Epidermal melanocyte (primary cell): ENCODE measurements at regions not wholly inside any gene's neighbourhood (a gene's known extent, or its start where the extent isn't known, plus 50 kb on each side); places are given as distances from the start of the nearest gene placed in this dataset.
A peak's percentile ranks its signal among the peaks of the same experiment; 100 is the strongest.

Experiments used
- DNase-seq: peaks from one replicate; pipeline ENCODE4 v3.0.0; 2011; ENCODE audit warnings: low spot score; ENCODE audit not compliant: insufficient read length

GRCh38 chr1:234554218-234554697, 55.7 kb downstream of the IRF2BP2 start:
- no peak for DNase-seq

GRCh38 chr1:234553240-234554188, 56.5 kb downstream of the IRF2BP2 start:
- DNase-seq = peak; percentile 51

GRCh38 chr1:234551032-234551378, 59.0 kb downstream of the IRF2BP2 start:
- DNase-seq = no peak

GRCh38 chr1:234550341-234551031, 59.5 kb downstream of the IRF2BP2 start:
- peak; percentile 45 for DNase-seq

GRCh38 chr1:234549447-234550021, 60.4 kb downstream of the IRF2BP2 start:
- no peak for DNase-seq

GRCh38 chr1:234546890-234547788, 62.8 kb downstream of the IRF2BP2 start:
- DNase-seq = no peak

GRCh38 chr1:234546387-234546704, 63.6 kb downstream of the IRF2BP2 start:
- DNase-seq = no peak

DNA sequence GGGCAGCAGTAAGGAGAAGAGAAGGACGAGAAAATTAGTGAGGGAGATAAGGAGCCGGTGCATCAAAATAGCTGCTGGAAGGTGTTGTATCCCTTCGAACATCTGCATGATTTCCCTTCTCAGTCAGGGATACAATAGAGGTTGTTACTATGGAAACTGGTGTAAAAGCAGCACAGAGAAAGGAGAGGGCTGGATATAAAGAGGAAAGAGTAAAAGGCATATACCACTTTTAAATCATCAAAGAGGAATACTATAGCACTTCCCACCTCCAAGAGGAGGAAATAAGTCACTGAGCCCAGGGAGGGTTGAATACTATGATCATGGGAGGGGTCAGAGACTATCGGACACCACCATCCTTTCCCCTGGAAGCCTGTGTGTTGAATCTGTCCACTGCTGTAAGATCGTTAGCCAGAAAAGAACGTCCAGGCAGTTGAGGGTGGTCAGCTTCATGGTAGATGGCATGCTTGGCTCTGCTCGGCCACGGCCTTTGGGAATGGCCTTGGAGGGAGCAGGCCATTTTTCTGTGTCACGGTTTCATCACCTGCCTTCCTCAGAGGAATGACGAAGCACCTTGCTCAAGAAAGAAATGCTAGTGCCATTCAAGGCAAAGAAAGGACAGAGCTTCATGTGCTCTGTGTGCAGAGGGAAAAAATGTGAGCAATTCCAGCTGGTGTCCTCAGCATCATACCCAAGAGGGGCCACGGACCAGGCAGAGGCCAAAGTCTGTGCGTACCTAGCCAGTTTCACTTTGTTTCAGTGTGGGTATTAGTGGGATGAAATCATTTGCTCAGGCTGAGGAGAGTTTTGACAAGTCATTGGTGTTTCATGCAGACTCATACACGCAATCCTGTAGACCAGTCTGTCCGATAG, 64.2 kb downstream of the IRF2BP2 start:
- no peak for DNase-seq

- peak; percentile 67 for DNase-seq
These were observed 65.2 kb upstream of the TARBP1 start for GRCh38 chr1:234544087-234544579.

- DNase-seq = no peak
These were observed 64.6 kb upstream of the TARBP1 start for GRCh38 chr1:234543442-234544086.

- DNase-seq = no peak
These were observed 63.4 kb upstream of the TARBP1 start for GRCh38 chr1:234542211-234542850.

DNA sequence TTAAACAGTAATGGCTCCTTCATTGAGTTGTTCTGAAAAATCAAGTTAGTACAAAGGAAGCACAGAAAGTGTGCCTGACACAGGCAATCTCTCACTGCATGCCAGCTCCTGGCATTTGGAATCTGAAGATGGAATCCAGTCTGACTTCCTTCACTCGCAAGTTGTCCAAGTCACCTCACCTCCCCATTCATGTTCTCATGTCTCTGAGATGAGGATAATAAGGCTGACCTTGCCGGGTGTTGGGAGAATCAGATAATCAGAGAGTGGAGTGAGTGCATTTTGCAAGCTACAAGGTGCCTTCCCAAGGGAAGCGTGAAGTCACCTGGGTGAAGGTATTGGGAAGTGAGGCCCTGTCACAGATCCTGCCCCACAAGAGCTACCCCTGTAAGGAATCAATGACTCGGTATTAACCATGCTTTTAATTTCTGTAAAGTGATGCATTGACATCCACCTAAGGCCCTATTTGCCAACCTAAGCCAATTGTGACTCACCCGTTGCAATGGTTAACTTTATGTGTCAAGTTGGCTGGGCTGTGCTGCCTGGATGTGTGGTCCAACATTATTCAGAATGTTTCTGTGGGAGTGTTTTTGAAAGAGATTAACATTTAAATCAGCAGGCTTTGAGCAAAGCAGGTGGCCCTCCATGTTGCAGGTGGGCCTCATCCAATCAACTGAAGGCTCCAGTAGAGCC, 62.5 kb upstream of the TARBP1 start:
- DNase-seq = no peak

- no peak for DNase-seq
These were observed 61.4 kb upstream of the TARBP1 start for GRCh38 chr1:234540404-234540762.

- DNase-seq = no peak
These were observed 60.9 kb upstream of the TARBP1 start for GRCh38 chr1:234539666-234540403.

- DNase-seq = no peak
These were observed 60.1 kb upstream of the TARBP1 start for GRCh38 chr1:234538930-234539649.

DNA sequence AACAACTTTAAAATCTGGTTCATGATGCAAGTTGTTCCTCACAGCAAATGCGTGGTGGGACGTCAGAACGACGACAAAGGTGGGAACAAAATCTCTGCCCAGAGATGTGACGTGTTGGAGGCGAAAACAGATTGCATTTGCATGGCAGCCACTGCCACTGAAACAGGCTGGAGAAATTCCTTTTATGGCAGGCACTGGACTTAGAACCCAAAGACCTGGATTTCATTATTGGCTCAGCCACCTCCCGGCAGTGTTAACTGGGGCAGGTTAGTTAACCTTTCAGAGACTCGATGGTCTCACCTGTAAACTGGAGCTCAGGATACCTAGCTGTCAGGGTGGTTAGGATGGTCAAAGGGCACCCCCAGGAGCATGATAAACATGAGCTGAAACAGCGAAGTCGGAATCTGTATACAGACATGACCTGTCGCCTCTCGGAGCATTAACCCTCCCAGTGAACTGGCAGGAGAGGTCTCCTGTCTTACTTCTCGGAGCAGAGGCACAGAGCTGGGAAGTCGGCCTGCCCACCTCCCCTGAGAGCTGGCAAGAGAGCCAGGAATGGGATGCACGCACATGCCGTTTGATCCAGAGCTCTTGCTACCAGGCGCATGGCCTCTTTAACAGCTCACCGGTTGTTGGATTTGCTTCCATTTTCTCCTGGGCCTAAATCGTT, 59.2 kb upstream of the TARBP1 start:
- DNase-seq = no peak

- no peak for DNase-seq
These were observed 58.3 kb upstream of the TARBP1 start for GRCh38 chr1:234537236-234537635.
